Hepatocyte (in vitro differentiated cells): ENCODE measurements at regions not wholly inside any gene's neighbourhood (a gene's known extent, or its start where the extent isn't known, plus 50 kb on each side); places are given as distances from the start of the nearest gene placed in this dataset.

ENCODE experiments used
- DNase-seq: peaks from one replicate; pipeline ENCODE4 v3.0.0-alpha.2; 2016; ENCODE audit warnings: low spot score
- H2AFZ ChIP-seq: fragments of 200-600 bp; sonication (generic); 2 replicates; pipeline ENCODE4 v1.6.0; 2016; ENCODE audit warnings: antibody characterized with exemption, mild to moderate bottlenecking
- H3K27ac ChIP-seq: fragments of 200-600 bp; sonication (generic); 2 replicates; pipeline ENCODE4 v1.5.1; 2016; ENCODE audit warnings: mild to moderate bottlenecking
- H3K27me3 ChIP-seq: fragments of 200-600 bp; sonication (generic); 2 replicates; pipeline ENCODE4 v1.6.1; 2016
- H3K36me3 ChIP-seq: fragments of 200-600 bp; sonication (generic); replicated peaks from 2 replicates; pipeline ENCODE4 v1.5.1; 2016; ENCODE audit warnings: low read depth; ENCODE audit not compliant: insufficient read depth
- H3K4me1 ChIP-seq: fragments of 200-600 bp; sonication (generic); 2 replicates; pipeline ENCODE4 v1.5.1; 2016; ENCODE audit warnings: mild to moderate bottlenecking, moderate library complexity; ENCODE audit not compliant: insufficient read depth
- H3K4me2 ChIP-seq: fragments of 200-600 bp; sonication (generic); 2 replicates; pipeline ENCODE4 v1.6.0; 2016
- H3K4me3 ChIP-seq: fragments of 200-600 bp; sonication (generic); 2 replicates; pipeline ENCODE4 v1.5.1; 2016; ENCODE audit warnings: mild to moderate bottlenecking
- H3K79me2 ChIP-seq: fragments of 200-600 bp; sonication (generic); 2 replicates; pipeline ENCODE4 v1.6.0; 2017; ENCODE audit warnings: mild to moderate bottlenecking
- H3K9me2 ChIP-seq: fragments of 200-600 bp; sonication (generic); replicated peaks from 2 replicates; pipeline ENCODE4 v1.6.0; 2017; ENCODE audit warnings: mild to moderate bottlenecking; ENCODE audit not compliant: insufficient read depth
- H3K9me3 ChIP-seq: fragments of 200-600 bp; sonication (generic); 2 replicates; pipeline ENCODE4 v1.5.1; 2016; ENCODE audit warnings: low read depth, mild to moderate bottlenecking
- H4K20me1 ChIP-seq: fragments of 200-600 bp; sonication (generic); 2 replicates; pipeline ENCODE4 v1.6.0; 2016; ENCODE audit warnings: mild to moderate bottlenecking; ENCODE audit not compliant: insufficient read depth, poor library complexity, severe bottlenecking
- CTCF ChIP-seq: fragments of 200-600 bp; sonication (generic); IDR thresholded peaks from 2 replicates; pipeline ENCODE4 v1.5.1; 2016; ENCODE audit warnings: antibody characterized with exemption, mild to moderate bottlenecking; ENCODE audit not compliant: poor library complexity
- EZH2 ChIP-seq: fragments of 200-600 bp; sonication (generic); IDR thresholded peaks from 2 replicates; pipeline ENCODE4 v1.6.1; 2016; ENCODE audit warnings: antibody characterized with exemption, mild to moderate bottlenecking, borderline replicate concordance
- EZH2phosphoT487 ChIP-seq: fragments of 200-600 bp; sonication (generic); IDR thresholded peaks from one replicate; pipeline ENCODE4 v1.6.1; 2018; ENCODE audit warnings: antibody characterized with exemption, mild to moderate bottlenecking, low read depth, moderate library complexity; ENCODE audit not compliant: unreplicated experiment, severe bottlenecking
- WGBS: methylation state at CpG from one replicate; pipeline ENCODE4 v1.1.6; 2016; ENCODE audit warnings: low lambda C conversion rate; ENCODE audit errors: missing lambda C conversion rate; 5-methylcytosine and 5-hydroxymethylcytosine counted together

DNA sequence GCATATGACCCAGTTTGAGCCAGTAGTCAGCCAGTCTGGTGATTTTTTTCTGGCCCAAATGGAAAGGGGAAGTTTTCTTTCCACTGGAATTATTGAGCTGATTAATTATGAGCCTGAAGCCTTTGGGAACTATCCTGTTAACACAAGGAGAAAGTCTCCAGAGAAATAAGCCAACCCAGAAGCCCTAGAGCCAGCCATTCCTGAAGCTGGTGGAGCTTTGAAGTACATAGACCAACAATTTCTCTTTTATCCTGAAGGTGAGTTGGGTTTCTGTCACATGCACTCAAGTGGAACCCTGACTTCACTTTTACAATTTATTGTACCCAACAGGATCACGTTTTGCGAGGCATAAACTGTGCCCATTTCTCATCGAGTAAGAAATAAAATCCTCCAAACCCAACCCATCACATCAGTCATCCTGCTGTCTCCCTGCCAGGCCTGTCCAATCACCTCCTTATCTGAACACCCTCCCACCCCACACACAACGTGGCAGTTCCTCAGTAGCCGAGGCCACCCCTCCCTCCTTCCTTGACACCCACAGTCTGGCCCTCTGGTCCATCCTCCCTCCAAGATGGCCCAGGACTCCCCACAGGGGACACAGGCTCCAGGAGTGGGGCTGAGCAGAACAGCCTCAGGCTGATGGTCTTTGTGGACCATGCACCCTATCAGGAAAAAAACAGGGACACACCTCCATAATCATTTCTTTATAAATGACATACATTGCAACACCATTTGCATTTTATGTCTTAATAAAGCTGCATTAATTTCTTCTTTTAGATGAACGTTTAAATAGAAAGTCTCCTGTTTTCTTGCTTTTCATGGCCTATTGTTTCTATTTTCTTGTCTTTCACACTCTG lies 55.7 kb upstream of the GATA2 start:
- no peak for TF ChIP-seq CTCF
- TF ChIP-seq EZH2phosphoT487 = no peak
- TF ChIP-seq EZH2 = no peak
- no peak for DNase-seq
- no peaks in the 10 kb centered on the region for H3K36me3 ChIP-seq
- peak overlapping the region; percentile 88 for H3K27ac ChIP-seq
- no peaks in the 10 kb centered on the region for H3K27me3 ChIP-seq
- H3K4me1 ChIP-seq = peaks cover 9% of the 10 kb centered on the region
- no peaks in the 10 kb centered on the region for H3K9me3 ChIP-seq
- H3K4me3 ChIP-seq = no peak overlapping the region
- peak overlapping the region; percentile 3 for H2AFZ ChIP-seq
- peak overlapping the region; percentile 16 for H3K4me2 ChIP-seq
- H4K20me1 ChIP-seq = no peaks in the 10 kb centered on the region
- WGBS = 81% methylated on average over 6 of the region's 6 CpGs
- H3K9me2 ChIP-seq = no peaks in the 10 kb centered on the region
- H3K79me2 ChIP-seq = no peaks in the 10 kb centered on the region

- Histone ChIP-seq H4K20me1 (no peaks in the 10 kb centered on the region), H3K79me2 (no peaks in the 10 kb centered on the region), H3K4me1 (peaks cover 9% of the 10 kb centered on the region), H2AFZ (no peak overlapping the region), H3K27me3 (no peaks in the 10 kb centered on the region), H3K36me3 (no peaks in the 10 kb centered on the region), H3K9me2 (no peaks in the 10 kb centered on the region), H3K4me2 (no peak overlapping the region), H3K27ac (no peak overlapping the region), H3K4me3 (no peak overlapping the region), H3K9me3 (no peaks in the 10 kb centered on the region)
- TF ChIP-seq EZH2 (no peak), CTCF (no peak), EZH2phosphoT487 (no peak)
- no peak for DNase-seq
Measured at GRCh38 chr3:128548021-128548420, 55.0 kb upstream of the GATA2 start.

GRCh38 chr3:128547368-128547987 lies 54.5 kb upstream of the GATA2 start:
- H2AFZ ChIP-seq = no peak overlapping the region
- DNase-seq = peak; percentile 39
- no peak overlapping the region for H3K4me3 ChIP-seq
- no peaks in the 10 kb centered on the region for H4K20me1 ChIP-seq
- H3K4me2 ChIP-seq = no peak overlapping the region
- H3K27me3 ChIP-seq = no peaks in the 10 kb centered on the region
- H3K27ac ChIP-seq = no peak overlapping the region
- TF ChIP-seq EZH2 = no peak
- no peak for TF ChIP-seq EZH2phosphoT487
- TF ChIP-seq CTCF = no peak
- H3K4me1 ChIP-seq = peaks cover 9% of the 10 kb centered on the region
- H3K79me2 ChIP-seq = no peaks in the 10 kb centered on the region
- H3K9me3 ChIP-seq = no peaks in the 10 kb centered on the region
- 77% methylated on average over 10 of the region's 10 CpGs for WGBS
- H3K36me3 ChIP-seq = no peaks in the 10 kb centered on the region
- no peaks in the 10 kb centered on the region for H3K9me2 ChIP-seq
